ENCODE measurements at regions not wholly inside any gene's neighbourhood (a gene's known extent, or its start where the extent isn't known, plus 50 kb on each side); places are given as distances from the start of the nearest gene placed in this dataset.
"Not testable (repeated sequence)": the region's sequence is repeated elsewhere in the genome, so short reads cannot be mapped to it uniquely, and the experiment has no call there.

DNA sequence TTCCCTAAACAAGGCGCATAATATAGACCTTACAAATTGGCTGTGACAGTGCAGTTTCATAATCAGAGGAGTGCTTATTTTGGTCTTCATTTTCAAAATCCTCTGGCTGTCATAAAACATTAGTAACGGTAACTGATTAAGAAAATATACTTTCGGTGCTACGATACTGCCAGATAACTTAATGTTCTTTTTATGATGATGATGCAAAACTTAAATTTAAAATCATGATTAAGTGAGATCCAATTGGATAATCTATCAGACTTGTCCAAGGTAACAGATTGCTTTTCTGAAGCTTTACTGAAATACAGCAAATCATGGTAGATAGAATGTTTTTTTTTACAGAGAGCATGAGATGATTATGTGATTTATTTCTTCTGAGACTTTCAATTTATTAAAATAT is 364.2 kb upstream of the CNTN3 start:
- Mint-ChIP-seq H3K27me3 (ENCODE audit: low read depth) (no peaks in the 10 kb centered on the region), H3K27ac (no peak overlapping the region), H3K9me3 (peaks cover 6% of the 10 kb centered on the region), H3K36me3 (no peaks in the 10 kb centered on the region), H3K4me3 (no peak overlapping the region), H3K4me1 (peaks cover 25% of the 10 kb centered on the region)
- ATAC-seq (no peak), DNase-seq (ENCODE audit: low spot score) (no peak)
- no peak for TF ChIP-seq ZNF138 (CRISPR knock-in tag; conservative IDR thresholded peaks at IDR 0.05)
- no peak for TF ChIP-seq ESRRA (CRISPR knock-in tag; IDR thresholded peaks at IDR 0.05; ENCODE audit: borderline replicate concordance)
- TF ChIP-seq, protein P1, sequence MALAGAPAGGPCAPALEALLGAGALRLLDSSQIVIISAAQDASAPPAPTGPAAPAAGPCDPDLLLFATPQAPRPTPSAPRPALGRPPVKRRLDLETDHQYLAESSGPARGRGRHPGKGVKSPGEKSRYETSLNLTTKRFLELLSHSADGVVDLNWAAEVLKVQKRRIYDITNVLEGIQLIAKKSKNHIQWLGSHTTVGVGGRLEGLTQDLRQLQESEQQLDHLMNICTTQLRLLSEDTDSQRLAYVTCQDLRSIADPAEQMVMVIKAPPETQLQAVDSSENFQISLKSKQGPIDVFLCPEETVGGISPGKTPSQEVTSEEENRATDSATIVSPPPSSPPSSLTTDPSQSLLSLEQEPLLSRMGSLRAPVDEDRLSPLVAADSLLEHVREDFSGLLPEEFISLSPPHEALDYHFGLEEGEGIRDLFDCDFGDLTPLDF (CRISPR knock-in tag; IDR thresholded peaks at IDR 0.05): no peak
- TF ChIP-seq OVOL2 (CRISPR knock-in tag; IDR thresholded peaks at IDR 0.05; ENCODE audit: borderline replicate concordance): no peak
- no peak for TF ChIP-seq ZBTB21 (CRISPR knock-in tag; IDR thresholded peaks at IDR 0.05; ENCODE audit: borderline replicate concordance)
- TF ChIP-seq, protein P2, sequence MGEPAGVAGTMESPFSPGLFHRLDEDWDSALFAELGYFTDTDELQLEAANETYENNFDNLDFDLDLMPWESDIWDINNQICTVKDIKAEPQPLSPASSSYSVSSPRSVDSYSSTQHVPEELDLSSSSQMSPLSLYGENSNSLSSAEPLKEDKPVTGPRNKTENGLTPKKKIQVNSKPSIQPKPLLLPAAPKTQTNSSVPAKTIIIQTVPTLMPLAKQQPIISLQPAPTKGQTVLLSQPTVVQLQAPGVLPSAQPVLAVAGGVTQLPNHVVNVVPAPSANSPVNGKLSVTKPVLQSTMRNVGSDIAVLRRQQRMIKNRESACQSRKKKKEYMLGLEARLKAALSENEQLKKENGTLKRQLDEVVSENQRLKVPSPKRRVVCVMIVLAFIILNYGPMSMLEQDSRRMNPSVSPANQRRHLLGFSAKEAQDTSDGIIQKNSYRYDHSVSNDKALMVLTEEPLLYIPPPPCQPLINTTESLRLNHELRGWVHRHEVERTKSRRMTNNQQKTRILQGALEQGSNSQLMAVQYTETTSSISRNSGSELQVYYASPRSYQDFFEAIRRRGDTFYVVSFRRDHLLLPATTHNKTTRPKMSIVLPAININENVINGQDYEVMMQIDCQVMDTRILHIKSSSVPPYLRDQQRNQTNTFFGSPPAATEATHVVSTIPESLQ (CRISPR knock-in tag; IDR thresholded peaks at IDR 0.05): no peak
- no peak for TF ChIP-seq KAT7 (CRISPR knock-in tag; IDR thresholded peaks at IDR 0.05; ENCODE audit: borderline replicate concordance)
- TF ChIP-seq RELA (CRISPR knock-in tag; IDR thresholded peaks at IDR 0.05; ENCODE audit: borderline replicate concordance): no peak
- TF ChIP-seq TEAD4 (CRISPR knock-in tag; IDR thresholded peaks at IDR 0.05): no peak
- TF ChIP-seq, protein P3, sequence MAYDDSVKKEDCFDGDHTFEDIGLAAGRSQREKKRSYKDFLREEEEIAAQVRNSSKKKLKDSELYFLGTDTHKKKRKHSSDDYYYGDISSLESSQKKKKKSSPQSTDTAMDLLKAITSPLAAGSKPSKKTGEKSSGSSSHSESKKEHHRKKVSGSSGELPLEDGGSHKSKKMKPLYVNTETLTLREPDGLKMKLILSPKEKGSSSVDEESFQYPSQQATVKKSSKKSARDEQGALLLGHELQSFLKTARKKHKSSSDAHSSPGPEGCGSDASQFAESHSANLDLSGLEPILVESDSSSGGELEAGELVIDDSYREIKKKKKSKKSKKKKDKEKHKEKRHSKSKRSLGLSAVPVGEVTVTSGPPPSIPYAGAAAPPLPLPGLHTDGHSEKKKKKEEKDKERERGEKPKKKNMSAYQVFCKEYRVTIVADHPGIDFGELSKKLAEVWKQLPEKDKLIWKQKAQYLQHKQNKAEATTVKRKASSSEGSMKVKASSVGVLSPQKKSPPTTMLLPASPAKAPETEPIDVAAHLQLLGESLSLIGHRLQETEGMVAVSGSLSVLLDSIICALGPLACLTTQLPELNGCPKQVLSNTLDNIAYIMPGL (CRISPR knock-in tag; IDR thresholded peaks at IDR 0.05): no peak
- no peak for TF ChIP-seq ZNF219 (CRISPR knock-in tag; IDR thresholded peaks at IDR 0.05; ENCODE audit: borderline replicate concordance)
- TF ChIP-seq ZNF121 (CRISPR knock-in tag; IDR thresholded peaks at IDR 0.05): no peak
- TF ChIP-seq SOX15 (CRISPR knock-in tag; IDR thresholded peaks at IDR 0.05): no peak
- TF ChIP-seq ZNF317 (CRISPR knock-in tag; IDR thresholded peaks at IDR 0.05; ENCODE audit: borderline replicate concordance, low read depth): no peak
- TF ChIP-seq NFATC4 (CRISPR knock-in tag; IDR thresholded peaks at IDR 0.05): no peak
- TF ChIP-seq, protein P4, sequence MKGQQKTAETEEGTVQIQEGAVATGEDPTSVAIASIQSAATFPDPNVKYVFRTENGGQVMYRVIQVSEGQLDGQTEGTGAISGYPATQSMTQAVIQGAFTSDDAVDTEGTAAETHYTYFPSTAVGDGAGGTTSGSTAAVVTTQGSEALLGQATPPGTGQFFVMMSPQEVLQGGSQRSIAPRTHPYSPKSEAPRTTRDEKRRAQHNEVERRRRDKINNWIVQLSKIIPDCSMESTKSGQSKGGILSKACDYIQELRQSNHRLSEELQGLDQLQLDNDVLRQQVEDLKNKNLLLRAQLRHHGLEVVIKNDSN (CRISPR knock-in tag; IDR thresholded peaks at IDR 0.05): no peak
- TF ChIP-seq, protein P5, sequence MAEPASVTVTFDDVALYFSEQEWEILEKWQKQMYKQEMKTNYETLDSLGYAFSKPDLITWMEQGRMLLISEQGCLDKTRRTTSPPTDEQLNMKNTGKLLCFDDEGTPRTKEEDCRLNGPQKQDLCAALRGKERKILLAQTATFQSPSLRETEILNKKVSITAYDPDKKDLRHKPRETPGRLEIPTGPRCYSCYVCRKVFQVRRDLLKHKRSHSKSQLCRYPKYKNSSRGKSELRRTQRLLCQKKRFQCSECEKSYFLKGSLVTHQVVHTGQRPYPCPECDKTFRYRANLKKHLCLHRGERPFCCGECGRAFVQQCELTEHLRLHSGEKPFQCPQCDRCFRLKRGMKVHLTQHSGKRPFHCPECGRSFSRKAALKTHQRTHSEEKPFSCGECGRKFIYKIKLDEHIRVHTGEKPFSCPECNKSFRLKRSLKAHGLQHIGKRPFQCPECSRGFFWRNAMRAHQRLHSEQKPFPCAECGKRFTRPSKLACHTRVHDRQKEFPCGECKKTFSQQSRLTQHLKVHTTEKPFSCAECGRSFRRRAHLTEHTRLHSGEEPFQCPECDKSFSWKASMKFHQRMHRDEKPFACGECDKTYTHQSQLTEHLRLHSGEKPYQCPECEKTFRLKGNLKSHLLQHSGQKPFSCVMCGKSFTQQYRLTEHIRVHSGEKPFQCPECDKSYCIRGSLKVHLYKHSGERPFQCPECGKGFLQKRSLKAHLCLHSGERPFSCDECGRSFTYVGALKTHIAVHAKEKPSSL (CRISPR knock-in tag; conservative IDR thresholded peaks at IDR 0.05): no peak
- TF ChIP-seq, protein P6, sequence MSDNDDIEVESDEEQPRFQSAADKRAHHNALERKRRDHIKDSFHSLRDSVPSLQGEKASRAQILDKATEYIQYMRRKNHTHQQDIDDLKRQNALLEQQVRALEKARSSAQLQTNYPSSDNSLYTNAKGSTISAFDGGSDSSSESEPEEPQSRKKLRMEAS (CRISPR knock-in tag; IDR thresholded peaks at IDR 0.05): no peak
- ChIA-PET POLR2A (no interaction called here), CTCF (no interaction called here)

DNA sequence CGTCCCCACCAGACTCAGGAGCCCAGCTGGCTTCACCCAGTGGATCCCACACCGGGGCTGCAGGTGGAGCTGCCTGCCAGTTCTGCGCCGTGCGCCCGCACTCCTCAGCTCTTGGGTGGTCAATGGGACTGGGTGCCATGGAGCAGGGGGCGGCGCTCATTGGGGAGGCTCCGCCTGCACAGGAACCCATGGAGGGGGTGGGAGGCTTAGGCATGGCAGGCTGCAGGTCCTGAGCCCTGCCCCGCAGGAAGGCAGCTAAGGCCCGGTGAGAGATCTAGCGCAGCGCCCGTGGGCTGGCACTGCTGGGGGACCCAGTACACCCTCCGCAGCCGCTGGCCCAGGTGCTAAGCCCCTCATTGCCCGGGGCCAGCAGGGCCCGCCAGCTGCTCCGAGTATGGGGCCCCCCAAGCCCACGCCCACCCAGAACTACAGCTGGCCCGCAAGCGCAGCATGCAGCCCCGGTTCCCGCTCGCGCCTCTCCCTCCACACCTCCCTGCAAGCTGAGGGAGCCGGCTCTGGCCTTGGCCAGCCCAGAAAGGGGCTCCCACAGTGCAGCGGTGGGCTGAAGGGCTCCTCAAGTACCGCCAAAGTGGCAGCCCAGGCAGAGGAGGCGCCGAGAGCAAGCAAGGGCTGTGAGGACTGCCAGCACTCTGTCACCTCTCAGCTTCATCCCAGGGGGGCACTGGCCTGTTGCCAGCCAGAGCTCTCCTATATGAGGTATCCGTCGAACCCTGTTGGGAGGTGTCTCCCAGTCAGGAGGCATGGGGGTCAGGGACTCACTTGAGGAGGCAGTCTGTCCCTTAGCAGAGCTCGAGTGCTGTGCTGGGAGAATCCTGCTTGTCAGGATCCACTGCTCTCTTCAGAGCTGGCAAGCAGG is 370.8 kb upstream of the CNTN3 start:
- DNase-seq (ENCODE audit: low spot score); H3K27me3 Mint-ChIP-seq (ENCODE audit: low read depth); CTCF ChIA-PET; POLR2A ChIA-PET; H3K27ac Mint-ChIP-seq; H3K4me3 Mint-ChIP-seq; H3K36me3 Mint-ChIP-seq; ATAC-seq: not testable (repeated sequence)
- Mint-ChIP-seq H3K9me3 (peaks cover 16% of the 10 kb centered on the region), H3K4me1 (peaks cover 14% of the 10 kb centered on the region)

All from WTC11 (cell line).